Panc1 (cell line): ENCODE measurements at regions not wholly inside any gene's neighbourhood (a gene's known extent, or its start where the extent isn't known, plus 50 kb on each side); places are given as distances from the start of the nearest gene placed in this dataset.

ENCODE experiments used
- ATAC-seq: fragments of 200-7000 bp; cut with Tn5 transposase; 2 replicates; pipeline ENCODE4 v1.9.1; 2020; ENCODE audit warnings: mild to moderate bottlenecking, moderate library complexity
- BruUV-seq: library from RNA; stranded (reverse); fragments of 400-500 nt; replicated peaks from 2 replicates; lab custom pipeline; 2021; lab: Mats Ljungman, UMichigan
- CTCF ChIA-PET: fragments of 300-600 bp; sonication (Branson Sonifier 250); formaldehyde crosslinking; loops from one replicate; lab custom pipeline; 2022; ENCODE audit warnings: antibody characterized with exemption; lab: Charles Lee
- POLR2A ChIA-PET: fragments of 300-600 bp; sonication (Branson Sonifier 250); formaldehyde crosslinking; loops from one replicate; lab custom pipeline; 2022; ENCODE audit warnings: antibody characterized with exemption; lab: Charles Lee
- DNase-seq: peaks from one replicate; pipeline ENCODE4 v3.0.0-alpha.2; 2010; ENCODE audit warnings: low read depth, low spot score
- H3K27ac ChIP-seq: 2 replicates; pipeline ENCODE4 v1.5.1; 2011; ENCODE audit warnings: mild to moderate bottlenecking, low read length, inconsistent platforms
- H3K27me3 ChIP-seq: fragments of 200-500 bp; sonication (Bioruptor generic); 2 replicates; pipeline ENCODE4 v1.6.0; 2014; ENCODE audit warnings: low read length, inconsistent platforms; ENCODE audit not compliant: control insufficient read depth, insufficient read depth
- H3K36me3 ChIP-seq: fragments of 200-500 bp; sonication (Bioruptor generic); 2 replicates; pipeline ENCODE4 v1.5.1; 2014; ENCODE audit warnings: inconsistent platforms, mild to moderate bottlenecking, low read length, moderate library complexity; ENCODE audit not compliant: control insufficient read depth, insufficient read depth
- H3K4me1 ChIP-seq: 2 replicates; pipeline ENCODE4 v1.5.1; 2011; ENCODE audit warnings: inconsistent platforms, mild to moderate bottlenecking, low read length, moderate library complexity; ENCODE audit not compliant: control insufficient read depth, insufficient read depth
- H3K4me3 ChIP-seq, 2 experiments: 2 replicates each; pipeline ENCODE4 v1.5.1; 2011 to 2012; ENCODE audit warnings: low read depth in 2 of 2, low read length in 2 of 2, mild to moderate bottlenecking in 2 of 2, inconsistent platforms in 1 of 2, moderate library complexity in 1 of 2
- H3K9me3 ChIP-seq: fragments of 200-500 bp; sonication (Bioruptor generic); 2 replicates; pipeline ENCODE4 v1.5.1; 2014; ENCODE audit warnings: low read depth, mild to moderate bottlenecking, inconsistent platforms, low read length, moderate library complexity; ENCODE audit not compliant: control insufficient read depth, insufficient read depth
- POLR2AphosphoS5 ChIP-seq: IDR thresholded peaks from 2 replicates; pipeline ENCODE4 v1.6.1; 2012; ENCODE audit warnings: mild to moderate bottlenecking, low read depth, low read length, moderate library complexity
- SIN3A ChIP-seq: IDR thresholded peaks from 2 replicates; pipeline ENCODE4 v1.6.1; 2012; ENCODE audit warnings: low read depth, mild to moderate bottlenecking, low read length, moderate library complexity, borderline replicate concordance; ENCODE audit not compliant: insufficient read depth
- TCF7L2 ChIP-seq: IDR thresholded peaks from 2 replicates; pipeline ENCODE4 v1.6.1; 2011; ENCODE audit warnings: mild to moderate bottlenecking, low read depth, low read length, inconsistent platforms
- in situ Hi-C: cut with HindIII; loops from 2 replicates; pipeline ENCODE4 v1.10.0; 2016; ENCODE audit warnings: low sequenced_read_pairs, low pct_unique_long_range_greater_than_20kb
- intact Hi-C: fragments of 100-400 bp; cut with micrococcal nuclease; formaldehyde crosslinking; loops from one replicate; pipeline ENCODE4 v1.10.0; 2022; ENCODE audit not compliant: unreplicated experiment
- TF ChIP-seq, protein P1 (sequence below): fragments of 450-650 bp; IDR thresholded peaks from 2 replicates; pipeline ENCODE4 v1.5.1; 2017; ENCODE audit warnings: mild to moderate bottlenecking
- TF ChIP-seq, protein P2 (sequence below), 2 experiments: IDR thresholded peaks; 2 replicates each; pipeline ENCODE4 v1.6.1; 2011 to 2012; ENCODE audit warnings: low read depth in 2 of 2, control low read depth in 1 of 2, low read length in 1 of 2, mild to moderate bottlenecking in 1 of 2, moderate library complexity in 1 of 2; ENCODE audit not compliant: insufficient read depth in 1 of 2

DNA sequence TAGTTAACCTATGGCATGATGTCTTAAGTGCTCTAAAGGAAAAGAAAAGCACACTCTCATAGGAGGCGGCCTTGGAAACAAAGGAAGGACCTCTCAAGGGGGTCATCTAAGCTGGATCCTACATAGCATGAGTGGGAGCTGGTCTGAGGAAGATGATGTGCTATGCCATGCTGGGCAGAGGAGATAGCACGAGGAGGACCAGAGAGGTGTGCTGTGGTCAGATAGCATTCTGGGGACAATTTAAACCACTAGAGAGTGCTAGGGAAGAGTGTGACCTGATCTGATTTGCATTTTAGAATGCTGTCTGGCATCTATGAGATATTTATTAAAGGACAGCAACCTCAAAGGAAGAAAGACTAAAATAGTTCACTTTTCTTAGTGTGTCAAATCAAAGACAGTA lies 910.1 kb upstream of the CELF4 start:
- no peaks in the 10 kb centered on the region for H3K4me1 ChIP-seq
- in situ Hi-C loops (no loop called here), intact Hi-C loops (no loop called here)
- BruUV-seq, result no TSS peak
- H3K9me3 ChIP-seq, result no peaks in the 10 kb centered on the region
- no peak for DNase-seq
- ATAC-seq, result no peak
- H3K4me3 ChIP-seq, result no peak overlapping the region
- POLR2A ChIA-PET, result no interaction called here
- CTCF ChIA-PET, result no interaction called here
- H3K27me3 ChIP-seq, result no peaks in the 10 kb centered on the region
- H3K27ac ChIP-seq, result no peak overlapping the region
- TF ChIP-seq, protein P1, sequence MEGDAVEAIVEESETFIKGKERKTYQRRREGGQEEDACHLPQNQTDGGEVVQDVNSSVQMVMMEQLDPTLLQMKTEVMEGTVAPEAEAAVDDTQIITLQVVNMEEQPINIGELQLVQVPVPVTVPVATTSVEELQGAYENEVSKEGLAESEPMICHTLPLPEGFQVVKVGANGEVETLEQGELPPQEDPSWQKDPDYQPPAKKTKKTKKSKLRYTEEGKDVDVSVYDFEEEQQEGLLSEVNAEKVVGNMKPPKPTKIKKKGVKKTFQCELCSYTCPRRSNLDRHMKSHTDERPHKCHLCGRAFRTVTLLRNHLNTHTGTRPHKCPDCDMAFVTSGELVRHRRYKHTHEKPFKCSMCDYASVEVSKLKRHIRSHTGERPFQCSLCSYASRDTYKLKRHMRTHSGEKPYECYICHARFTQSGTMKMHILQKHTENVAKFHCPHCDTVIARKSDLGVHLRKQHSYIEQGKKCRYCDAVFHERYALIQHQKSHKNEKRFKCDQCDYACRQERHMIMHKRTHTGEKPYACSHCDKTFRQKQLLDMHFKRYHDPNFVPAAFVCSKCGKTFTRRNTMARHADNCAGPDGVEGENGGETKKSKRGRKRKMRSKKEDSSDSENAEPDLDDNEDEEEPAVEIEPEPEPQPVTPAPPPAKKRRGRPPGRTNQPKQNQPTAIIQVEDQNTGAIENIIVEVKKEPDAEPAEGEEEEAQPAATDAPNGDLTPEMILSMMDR, result no peak
- TF ChIP-seq, protein P2, sequence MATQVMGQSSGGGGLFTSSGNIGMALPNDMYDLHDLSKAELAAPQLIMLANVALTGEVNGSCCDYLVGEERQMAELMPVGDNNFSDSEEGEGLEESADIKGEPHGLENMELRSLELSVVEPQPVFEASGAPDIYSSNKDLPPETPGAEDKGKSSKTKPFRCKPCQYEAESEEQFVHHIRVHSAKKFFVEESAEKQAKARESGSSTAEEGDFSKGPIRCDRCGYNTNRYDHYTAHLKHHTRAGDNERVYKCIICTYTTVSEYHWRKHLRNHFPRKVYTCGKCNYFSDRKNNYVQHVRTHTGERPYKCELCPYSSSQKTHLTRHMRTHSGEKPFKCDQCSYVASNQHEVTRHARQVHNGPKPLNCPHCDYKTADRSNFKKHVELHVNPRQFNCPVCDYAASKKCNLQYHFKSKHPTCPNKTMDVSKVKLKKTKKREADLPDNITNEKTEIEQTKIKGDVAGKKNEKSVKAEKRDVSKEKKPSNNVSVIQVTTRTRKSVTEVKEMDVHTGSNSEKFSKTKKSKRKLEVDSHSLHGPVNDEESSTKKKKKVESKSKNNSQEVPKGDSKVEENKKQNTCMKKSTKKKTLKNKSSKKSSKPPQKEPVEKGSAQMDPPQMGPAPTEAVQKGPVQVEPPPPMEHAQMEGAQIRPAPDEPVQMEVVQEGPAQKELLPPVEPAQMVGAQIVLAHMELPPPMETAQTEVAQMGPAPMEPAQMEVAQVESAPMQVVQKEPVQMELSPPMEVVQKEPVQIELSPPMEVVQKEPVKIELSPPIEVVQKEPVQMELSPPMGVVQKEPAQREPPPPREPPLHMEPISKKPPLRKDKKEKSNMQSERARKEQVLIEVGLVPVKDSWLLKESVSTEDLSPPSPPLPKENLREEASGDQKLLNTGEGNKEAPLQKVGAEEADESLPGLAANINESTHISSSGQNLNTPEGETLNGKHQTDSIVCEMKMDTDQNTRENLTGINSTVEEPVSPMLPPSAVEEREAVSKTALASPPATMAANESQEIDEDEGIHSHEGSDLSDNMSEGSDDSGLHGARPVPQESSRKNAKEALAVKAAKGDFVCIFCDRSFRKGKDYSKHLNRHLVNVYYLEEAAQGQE (IDR thresholded peaks at IDR 0.05; ENCODE audit: insufficient read depth in 1 of 2, low read depth in 2 of 2, low read length in 1 of 2), result no peak
- no peak for TF ChIP-seq POLR2AphosphoS5
- no peak for TF ChIP-seq SIN3A
- TF ChIP-seq TCF7L2, result no peak
- H3K36me3 ChIP-seq, result no peaks in the 10 kb centered on the region

GRCh38 chr18:38473535-38473934 lies 907.9 kb upstream of the CELF4 start:
- in situ Hi-C loops (no loop called here), intact Hi-C loops (no loop called here)
- Histone ChIP-seq H3K27me3 (no peaks in the 10 kb centered on the region), H3K4me1 (no peaks in the 10 kb centered on the region), H3K27ac (no peak overlapping the region), H3K9me3 (no peaks in the 10 kb centered on the region), H3K4me3 (no peak overlapping the region), H3K36me3 (no peaks in the 10 kb centered on the region)
- ChIA-PET POLR2A (no interaction called here), CTCF (no interaction called here)
- no TSS peak for BruUV-seq
- DNase-seq (no peak), ATAC-seq (no peak)
- TF ChIP-seq, protein P2 (IDR thresholded peaks at IDR 0.05; ENCODE audit: insufficient read depth in 1 of 2, low read depth in 2 of 2, low read length in 1 of 2), result no peak
- TF ChIP-seq SIN3A, result no peak
- no peak for TF ChIP-seq POLR2AphosphoS5
- TF ChIP-seq, protein P1, result no peak
- TF ChIP-seq TCF7L2, result no peak
